ENCODE measurements at regions not wholly inside any gene's neighbourhood (a gene's known extent, or its start where the extent isn't known, plus 50 kb on each side); places are given as distances from the start of the nearest gene placed in this dataset.

- DNase-seq (ENCODE audit: low spot score): no peak
- POLR2A ChIA-PET: no interaction called here
- TF ChIP-seq, protein P1, sequence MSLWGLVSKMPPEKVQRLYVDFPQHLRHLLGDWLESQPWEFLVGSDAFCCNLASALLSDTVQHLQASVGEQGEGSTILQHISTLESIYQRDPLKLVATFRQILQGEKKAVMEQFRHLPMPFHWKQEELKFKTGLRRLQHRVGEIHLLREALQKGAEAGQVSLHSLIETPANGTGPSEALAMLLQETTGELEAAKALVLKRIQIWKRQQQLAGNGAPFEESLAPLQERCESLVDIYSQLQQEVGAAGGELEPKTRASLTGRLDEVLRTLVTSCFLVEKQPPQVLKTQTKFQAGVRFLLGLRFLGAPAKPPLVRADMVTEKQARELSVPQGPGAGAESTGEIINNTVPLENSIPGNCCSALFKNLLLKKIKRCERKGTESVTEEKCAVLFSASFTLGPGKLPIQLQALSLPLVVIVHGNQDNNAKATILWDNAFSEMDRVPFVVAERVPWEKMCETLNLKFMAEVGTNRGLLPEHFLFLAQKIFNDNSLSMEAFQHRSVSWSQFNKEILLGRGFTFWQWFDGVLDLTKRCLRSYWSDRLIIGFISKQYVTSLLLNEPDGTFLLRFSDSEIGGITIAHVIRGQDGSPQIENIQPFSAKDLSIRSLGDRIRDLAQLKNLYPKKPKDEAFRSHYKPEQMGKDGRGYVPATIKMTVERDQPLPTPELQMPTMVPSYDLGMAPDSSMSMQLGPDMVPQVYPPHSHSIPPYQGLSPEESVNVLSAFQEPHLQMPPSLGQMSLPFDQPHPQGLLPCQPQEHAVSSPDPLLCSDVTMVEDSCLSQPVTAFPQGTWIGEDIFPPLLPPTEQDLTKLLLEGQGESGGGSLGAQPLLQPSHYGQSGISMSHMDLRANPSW (CRISPR knock-in tag; conservative IDR thresholded peaks at IDR 0.05; ENCODE audit: low read depth): no peak
- TF ChIP-seq E2F5 (CRISPR knock-in tag; IDR thresholded peaks at IDR 0.05) (no peak), ATF2 (CRISPR knock-in tag; IDR thresholded peaks at IDR 0.05; ENCODE audit: borderline replicate concordance, low read depth) (no peak), ZBTB21 (CRISPR knock-in tag; IDR thresholded peaks at IDR 0.05; ENCODE audit: borderline replicate concordance) (no peak)
- H3K36me3 Mint-ChIP-seq: no peaks in the 10 kb centered on the region
- H3K4me3 Mint-ChIP-seq: no peak overlapping the region
- 0 out of 2 replicates have a peak, but pooled peaks cover 4% of the 10 kb centered on the region for H3K4me1 Mint-ChIP-seq
- H3K9me3 Mint-ChIP-seq: peaks cover 2% of the 10 kb centered on the region; the same call in 1 of the 2 replicates
- no peaks in the 10 kb centered on the region for H3K27me3 Mint-ChIP-seq (ENCODE audit: low read depth)
- CTCF ChIA-PET: no interaction called here
- no peak for ATAC-seq
- H3K27ac Mint-ChIP-seq: no peak overlapping the region
These were observed 766.3 kb downstream of the TDRD15 start for GRCh38 chr2:21890041-21890440.

DNA sequence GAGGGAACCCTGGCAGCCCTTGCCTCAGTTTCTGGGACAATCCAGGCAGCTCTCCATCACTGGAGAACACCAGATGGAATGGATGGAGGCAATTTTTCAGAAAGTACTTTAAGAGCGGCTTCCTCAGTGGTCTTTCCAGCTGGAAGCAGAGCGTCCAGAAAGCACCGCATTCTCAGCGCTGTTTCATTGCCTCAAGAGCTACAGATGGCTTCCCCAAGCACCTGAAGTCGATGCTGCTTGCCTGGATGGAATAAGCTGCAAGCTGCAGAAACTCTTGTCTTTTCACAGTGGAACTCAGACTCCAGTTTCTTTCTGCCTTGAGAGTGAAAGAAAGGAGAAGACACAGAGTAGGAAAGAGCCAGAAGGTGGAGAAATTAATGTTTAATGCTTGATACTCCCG is 766.9 kb downstream of the TDRD15 start:
- TF ChIP-seq SMAD3 (CRISPR knock-in tag; IDR thresholded peaks at IDR 0.05; ENCODE audit: borderline replicate concordance): no peak
- TF ChIP-seq ERG (CRISPR knock-in tag; IDR thresholded peaks at IDR 0.05): no peak
- no peak for TF ChIP-seq ZSCAN18 (CRISPR knock-in tag; IDR thresholded peaks at IDR 0.05)
- H3K4me1 Mint-ChIP-seq: 0 out of 2 replicates have a peak, but pooled peaks cover 4% of the 10 kb centered on the region
- H3K27ac Mint-ChIP-seq: no peak overlapping the region
- DNase-seq (ENCODE audit: low spot score) (no peak), ATAC-seq (no peak)
- CTCF ChIA-PET: no interaction called here
- peaks cover 2% of the 10 kb centered on the region; the same call in 1 of the 2 replicates for H3K9me3 Mint-ChIP-seq
- H3K4me3 Mint-ChIP-seq: no peak overlapping the region
- H3K36me3 Mint-ChIP-seq: no peaks in the 10 kb centered on the region
- POLR2A ChIA-PET: no interaction called here
- no peaks in the 10 kb centered on the region for H3K27me3 Mint-ChIP-seq (ENCODE audit: low read depth)

- no peak for ATAC-seq
- Mint-ChIP-seq H3K36me3 (no peaks in the 10 kb centered on the region), H3K9me3 (peaks cover 2% of the 10 kb centered on the region; the same call in 1 of the 2 replicates), H3K4me3 (no peak overlapping the region), H3K4me1 (0 out of 2 replicates have a peak, but pooled peaks cover 4% of the 10 kb centered on the region), H3K27ac (no peak overlapping the region; the same call in 1 of the 2 replicates), H3K27me3 (ENCODE audit: low read depth) (no peaks in the 10 kb centered on the region)
- DNase-seq (ENCODE audit: low spot score): no peak
- TF ChIP-seq, protein P2, sequence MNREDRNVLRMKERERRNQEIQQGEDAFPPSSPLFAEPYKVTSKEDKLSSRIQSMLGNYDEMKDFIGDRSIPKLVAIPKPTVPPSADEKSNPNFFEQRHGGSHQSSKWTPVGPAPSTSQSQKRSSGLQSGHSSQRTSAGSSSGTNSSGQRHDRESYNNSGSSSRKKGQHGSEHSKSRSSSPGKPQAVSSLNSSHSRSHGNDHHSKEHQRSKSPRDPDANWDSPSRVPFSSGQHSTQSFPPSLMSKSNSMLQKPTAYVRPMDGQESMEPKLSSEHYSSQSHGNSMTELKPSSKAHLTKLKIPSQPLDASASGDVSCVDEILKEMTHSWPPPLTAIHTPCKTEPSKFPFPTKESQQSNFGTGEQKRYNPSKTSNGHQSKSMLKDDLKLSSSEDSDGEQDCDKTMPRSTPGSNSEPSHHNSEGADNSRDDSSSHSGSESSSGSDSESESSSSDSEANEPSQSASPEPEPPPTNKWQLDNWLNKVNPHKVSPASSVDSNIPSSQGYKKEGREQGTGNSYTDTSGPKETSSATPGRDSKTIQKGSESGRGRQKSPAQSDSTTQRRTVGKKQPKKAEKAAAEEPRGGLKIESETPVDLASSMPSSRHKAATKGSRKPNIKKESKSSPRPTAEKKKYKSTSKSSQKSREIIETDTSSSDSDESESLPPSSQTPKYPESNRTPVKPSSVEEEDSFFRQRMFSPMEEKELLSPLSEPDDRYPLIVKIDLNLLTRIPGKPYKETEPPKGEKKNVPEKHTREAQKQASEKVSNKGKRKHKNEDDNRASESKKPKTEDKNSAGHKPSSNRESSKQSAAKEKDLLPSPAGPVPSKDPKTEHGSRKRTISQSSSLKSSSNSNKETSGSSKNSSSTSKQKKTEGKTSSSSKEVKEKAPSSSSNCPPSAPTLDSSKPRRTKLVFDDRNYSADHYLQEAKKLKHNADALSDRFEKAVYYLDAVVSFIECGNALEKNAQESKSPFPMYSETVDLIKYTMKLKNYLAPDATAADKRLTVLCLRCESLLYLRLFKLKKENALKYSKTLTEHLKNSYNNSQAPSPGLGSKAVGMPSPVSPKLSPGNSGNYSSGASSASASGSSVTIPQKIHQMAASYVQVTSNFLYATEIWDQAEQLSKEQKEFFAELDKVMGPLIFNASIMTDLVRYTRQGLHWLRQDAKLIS (CRISPR knock-in tag; IDR thresholded peaks at IDR 0.05; ENCODE audit: borderline replicate concordance): no peak
- TF ChIP-seq ZNF138 (CRISPR knock-in tag; conservative IDR thresholded peaks at IDR 0.05): no peak
- ChIA-PET CTCF (no interaction called here), POLR2A (no interaction called here)
These were observed 767.4 kb downstream of the TDRD15 start for GRCh38 chr2:21891191-21891590.

All from WTC11 (cell line).